NCI-H226 (cell line): ENCODE measurements at regions not wholly inside any gene's neighbourhood (a gene's known extent, or its start where the extent isn't known, plus 50 kb on each side); places are given as distances from the start of the nearest gene placed in this dataset.
"Not testable (repeated sequence)": the region's sequence is repeated elsewhere in the genome, so short reads cannot be mapped to it uniquely, and the experiment has no call there.

Experiments used
- DNase-seq: peaks from one replicate; pipeline ENCODE4 v3.0.0-alpha.2; 2015

DNA sequence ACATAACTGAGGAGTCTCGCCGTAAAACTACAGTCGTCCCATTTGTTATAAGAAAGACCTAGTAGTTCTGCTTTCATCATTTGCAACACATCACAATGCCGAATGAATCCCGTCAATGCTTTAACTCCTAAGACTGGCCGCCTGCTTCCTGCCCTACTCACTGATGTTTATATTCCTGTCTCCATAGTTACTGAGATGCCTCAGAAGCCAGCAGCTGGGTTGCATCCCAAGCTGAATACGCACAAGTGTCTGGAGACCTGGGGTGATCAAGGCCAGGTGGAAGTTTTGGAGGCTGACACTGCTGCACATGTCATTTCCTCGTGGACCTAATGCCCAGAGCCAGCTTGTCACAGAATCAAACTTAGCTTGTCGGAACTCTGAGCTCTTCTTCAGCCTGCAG, 95.2 kb upstream of the UBE2E1 start:
- DNase-seq: no peak

DNA sequence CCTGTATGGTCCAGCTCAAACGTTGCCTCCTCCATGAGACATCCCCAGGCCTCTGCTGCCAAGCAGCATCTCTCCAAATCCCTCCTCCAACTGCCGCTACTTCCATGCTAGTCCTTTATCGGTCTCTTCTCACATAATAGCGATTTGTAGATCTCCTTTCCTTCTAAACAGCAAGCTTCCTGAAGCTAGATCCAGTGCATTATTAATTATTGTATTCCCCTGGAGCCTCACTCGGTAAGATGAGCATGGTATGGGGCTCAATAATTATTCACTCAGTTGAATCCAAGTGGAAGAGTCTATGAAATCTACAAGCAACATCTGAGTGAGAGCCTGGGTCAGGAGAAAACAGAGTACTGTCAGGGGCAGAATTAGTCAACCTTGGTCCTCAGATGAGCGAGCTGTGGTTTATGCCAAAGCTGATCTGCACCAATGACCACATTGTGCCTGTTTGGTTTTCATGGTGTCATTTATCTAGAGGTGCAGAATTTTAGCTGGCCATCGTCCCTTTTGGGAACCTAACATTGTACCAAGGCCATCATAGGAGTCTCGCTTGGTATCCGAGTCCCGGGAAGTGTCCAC, 93.8 kb upstream of the UBE2E1 start:
- no peak for DNase-seq

DNA sequence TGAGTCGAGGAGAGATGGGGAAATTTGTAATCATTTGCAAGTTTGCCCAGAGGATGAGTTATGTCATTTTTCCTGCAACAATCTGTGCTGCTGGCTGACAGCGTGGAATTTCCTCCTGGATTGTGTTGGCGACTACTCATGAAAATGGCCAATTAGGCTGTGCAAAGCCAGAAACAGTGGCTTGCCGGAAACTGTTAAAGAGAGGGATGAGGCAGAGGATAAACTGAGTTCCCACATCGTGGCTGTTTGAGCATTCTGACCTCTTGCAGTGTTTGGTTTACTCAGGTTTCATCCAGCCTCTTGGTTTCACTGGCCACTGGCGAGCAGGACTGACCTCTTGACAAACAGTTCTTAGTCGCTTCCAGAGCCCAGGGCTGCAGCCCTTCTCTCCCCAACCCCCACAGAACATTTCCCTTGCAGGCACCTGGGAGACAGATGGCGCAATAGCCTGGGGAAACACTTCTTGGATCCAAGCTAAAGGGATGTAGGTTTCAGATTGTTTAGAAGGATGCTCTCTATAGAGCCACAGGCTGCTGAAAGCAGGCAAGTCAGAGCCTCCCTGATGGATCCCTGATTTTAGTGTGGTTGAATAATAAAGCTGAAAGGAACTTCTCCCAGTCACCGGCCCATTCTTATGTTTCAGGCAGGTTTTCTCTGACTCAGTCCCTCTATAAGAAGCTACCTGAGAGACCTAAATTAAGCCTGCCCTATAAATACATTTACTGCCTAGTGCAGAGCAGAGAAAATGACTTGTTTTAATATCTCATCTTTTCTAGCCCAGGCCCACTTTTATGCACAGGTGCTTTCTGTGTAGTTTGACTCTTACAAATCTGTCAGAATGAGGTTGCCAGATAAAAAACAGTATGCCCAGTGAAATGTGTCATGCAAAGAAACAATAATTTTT, 92.8 kb upstream of the UBE2E1 start:
- peak; percentile 72 for DNase-seq

DNA sequence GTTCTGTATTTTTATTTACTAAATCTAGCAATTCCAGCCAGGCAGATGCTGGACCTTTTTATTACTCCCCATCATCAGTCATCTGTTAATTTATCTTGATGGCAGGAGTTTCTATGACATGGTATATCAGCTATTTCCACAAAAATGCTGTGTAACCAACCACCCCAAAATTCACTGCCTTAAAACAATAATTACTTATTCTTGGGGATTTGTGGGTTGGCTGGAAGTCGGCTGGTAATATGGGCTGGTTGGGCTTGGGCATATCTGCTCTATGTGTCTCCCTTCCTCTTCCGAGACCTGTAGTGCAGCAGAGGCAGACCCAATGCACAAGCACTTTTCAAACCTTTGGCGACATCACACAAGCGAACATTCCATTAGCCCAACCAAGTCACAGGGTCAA, 92.1 kb upstream of the UBE2E1 start:
- DNase-seq: no peak

DNA sequence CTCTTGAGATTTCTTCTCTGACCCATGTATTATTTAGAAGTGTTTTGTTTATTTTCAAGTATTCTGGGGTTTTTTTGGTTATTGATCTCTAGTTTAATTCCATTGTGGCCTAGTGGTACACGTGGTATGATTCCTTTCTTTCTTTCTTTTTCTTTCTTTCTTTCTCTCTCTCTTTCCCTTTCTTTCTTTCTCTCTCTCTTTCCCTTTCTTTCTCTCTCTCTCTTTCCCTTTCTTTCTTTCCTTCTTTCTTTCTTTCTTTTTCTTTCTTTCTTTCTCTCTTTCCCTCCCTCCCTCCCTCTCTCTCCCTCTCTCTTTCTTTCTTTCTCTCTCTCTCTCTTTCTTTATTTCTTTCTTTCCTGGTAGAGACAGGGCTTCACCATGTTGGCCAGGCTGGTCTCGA, 85.7 kb upstream of the UBE2E1 start:
- no peak for DNase-seq

DNA sequence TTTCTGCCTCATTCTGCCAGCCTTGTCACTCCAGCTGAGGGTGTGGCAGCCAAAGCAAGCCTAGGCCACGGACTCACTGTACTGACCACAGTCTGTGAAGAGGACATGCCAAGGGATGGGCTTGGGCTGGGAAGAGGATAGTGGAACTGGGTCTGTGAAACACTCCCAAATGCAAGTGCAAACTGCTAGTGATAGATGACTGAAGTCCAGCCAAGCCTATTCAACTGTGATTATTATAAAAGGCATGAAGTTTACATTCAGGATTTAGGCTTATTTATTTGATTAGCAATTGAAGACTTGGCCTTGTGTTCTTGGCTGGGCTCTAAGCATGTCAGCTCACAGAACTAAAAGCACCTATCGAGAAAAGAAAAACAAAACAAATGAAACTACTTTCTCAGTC, 84.9 kb upstream of the UBE2E1 start:
- DNase-seq: no peak

DNA sequence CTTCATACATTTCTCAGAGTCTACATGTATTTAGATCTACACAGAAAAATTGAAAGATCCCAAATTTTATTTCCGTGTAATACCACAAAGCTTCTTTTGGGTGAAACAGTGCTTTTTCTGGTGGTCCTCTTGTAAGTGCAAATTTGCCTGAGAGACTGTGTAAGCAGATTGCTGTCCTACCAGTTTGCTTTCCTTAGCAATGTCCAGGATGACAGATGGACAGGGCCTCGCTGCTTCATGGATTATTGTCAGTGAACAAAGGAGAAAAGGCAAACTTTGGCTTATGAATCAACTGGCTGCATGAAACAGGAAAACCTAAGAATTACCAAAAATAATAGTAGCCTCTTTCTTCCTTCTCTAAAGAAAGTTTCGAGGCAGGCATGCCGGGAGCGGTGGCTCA, 82.6 kb upstream of the UBE2E1 start:
- DNase-seq: no peak

DNA sequence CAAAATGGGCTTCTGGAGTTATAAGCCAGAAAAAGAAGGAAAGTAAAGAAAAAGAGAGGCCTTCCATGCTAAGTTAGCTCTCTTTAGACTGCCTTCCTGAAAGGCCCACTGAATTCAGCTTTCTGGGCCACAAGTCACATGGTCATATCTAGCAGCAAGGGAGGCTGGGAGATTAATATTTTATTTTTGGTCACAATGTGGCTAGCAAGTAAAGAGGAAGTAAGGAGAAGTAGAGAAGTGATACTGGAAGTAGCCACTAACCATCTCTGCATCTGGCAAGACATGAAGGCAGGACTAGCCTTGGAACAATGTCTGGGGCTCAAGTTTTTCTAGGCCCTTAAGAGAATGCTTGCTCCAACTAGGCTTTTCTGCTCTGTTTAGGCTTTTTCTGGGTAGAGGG, 81.8 kb upstream of the UBE2E1 start:
- no peak for DNase-seq

DNA sequence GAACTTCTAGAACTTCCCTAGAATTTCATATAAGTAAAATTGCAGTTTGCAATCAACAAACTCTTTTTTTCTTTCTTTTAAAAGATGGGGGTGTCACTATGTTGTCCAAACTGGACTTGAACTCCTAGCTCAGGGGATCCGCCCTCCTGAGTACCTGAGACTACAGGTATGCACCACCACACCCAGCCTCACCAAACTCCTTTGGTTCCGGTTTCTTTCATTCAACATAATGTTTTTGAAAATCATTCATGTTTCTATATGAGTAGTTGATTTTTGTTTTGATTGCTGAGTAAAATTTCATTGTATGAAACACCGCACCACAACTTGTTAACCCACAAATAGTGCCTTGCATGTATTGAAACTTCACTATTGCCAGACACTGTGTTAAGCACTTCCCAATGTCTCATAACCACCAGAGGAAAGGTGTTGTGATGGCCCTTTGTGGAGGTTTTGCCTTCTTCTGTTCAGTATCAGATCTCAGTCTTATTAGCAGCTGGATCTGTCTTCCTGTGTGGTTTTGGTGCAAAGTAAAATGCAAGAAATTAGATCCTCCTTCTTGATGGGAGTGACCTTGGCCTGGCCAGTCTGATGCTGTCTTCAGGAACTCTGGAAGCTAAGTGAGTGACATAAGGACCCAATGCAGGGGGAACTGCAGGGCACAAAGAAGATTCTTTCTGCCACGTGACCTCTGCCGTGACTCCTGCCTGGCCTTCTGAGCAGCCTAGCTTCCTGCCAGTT, 78.8 kb upstream of the UBE2E1 start:
- DNase-seq: no peak

DNA sequence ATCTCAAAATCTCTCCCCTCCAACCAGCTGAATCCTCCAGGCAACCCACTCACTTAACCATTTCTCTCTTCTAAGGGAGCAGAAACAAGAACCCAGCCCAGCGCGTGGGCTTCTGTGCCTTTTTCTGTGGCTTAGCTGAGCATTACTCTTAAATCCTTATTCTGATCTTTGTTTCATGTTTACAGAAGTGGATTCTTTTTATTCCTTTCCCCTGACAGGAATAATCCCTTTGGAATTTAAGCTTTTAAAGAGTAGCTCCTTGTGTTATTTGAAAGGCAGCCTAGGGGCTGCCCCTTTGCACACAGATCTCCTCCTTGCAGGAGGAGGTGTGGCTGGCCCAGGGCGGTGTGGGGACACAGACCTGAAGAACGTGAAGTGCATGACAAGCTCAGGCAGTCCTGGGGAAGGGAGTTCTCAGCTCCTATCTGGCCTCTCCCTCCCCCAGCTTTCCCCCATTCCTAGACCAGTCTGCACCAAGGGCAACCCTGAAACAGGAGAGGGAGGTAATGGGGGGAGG, 77.1 kb upstream of the UBE2E1 start:
- DNase-seq: no peak

DNA sequence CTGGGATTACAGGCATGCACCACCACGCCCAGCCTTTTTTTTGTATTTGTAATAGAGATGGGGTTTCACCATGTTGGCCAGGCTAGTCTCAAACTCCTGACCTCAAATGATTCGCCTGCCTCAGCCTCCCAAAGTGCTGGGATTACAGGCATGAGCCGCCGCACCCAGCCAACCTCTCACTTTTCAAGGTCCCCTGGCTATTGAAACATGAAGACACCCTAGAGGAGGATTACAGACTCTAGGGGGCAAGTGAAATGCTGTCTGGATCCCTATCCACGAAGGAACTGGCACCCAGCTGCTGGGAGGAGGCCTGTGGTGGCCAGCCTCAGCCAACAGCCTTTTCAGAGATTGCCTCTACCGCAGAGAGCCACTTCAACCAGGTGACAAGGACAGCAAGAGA, 76.4 kb upstream of the UBE2E1 start:
- not testable (repeated sequence) for DNase-seq

DNA sequence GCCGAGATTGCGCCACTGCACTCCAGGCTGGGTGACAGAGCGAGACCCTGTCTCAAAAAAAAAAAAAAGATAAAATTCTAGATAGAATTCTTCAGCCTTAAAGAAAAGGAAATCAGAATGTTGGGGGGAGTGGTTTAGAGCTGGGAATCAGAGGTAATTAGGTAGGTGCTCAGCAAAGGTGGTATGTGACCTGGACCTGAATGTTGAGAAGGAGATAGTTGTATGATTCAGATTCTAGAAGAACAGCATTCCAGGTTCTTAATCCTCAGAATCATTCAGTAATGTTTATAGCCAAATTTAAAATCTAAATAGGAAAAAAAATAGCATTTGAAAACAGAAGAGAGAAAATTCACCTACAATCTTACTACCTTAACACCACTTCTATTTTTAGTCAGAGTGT, 71.3 kb upstream of the UBE2E1 start:
- no peak for DNase-seq

DNA sequence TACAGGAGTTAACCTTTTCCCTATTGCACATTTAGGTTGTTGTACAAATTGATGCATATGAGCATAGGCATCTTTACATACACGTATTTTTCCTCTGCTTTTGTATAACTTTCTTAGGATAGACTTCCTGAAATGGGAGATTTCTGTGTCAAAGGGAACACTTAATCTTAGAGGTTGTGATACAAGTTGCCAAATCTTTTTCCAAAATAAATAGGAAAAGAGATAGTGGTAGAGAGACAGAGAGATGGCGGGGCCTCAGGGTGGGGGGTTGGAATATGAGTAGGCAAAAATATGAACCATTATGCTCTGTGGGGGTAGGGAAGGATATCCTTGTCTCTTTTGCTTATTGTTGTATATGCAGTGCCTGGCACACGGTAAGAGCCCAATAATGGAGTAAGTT, 70.7 kb upstream of the UBE2E1 start:
- DNase-seq: no peak

DNA sequence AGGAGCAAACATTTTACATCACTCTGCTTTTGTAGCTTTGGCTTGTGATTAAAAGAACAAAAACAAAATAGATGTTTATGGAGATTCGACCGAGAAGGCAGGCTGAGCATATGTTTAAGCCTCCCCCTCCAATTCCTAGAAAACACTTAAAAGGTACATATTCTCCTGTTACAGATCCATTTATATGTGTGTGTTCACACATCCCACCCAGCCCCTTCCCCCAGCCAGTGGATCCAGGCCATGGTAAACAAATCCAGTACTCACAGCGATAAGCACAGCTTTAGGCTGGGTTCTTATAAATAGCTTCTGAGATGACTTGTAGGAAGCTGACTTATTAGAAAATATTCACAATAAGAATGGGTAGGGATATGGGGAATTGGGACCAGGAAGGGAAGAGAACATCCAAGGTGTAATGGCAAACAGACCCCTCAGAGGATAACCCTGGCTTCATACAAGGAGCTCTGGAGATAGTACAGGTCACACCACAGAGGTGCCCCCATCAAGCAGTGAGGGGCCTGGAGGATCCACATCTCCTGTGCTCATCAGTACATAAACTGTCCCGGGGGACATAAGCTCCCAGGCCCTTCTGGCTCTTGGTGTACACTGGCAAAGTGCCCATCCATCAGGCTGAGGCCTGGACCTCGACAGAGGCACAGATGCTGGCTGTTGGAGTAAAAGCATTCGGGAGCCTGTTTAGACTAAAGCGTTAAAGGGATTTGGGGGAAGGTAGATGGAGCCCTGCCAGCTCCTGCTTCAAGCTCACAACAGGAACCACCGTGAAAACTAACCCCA, 70.0 kb upstream of the UBE2E1 start:
- DNase-seq: no peak

DNA sequence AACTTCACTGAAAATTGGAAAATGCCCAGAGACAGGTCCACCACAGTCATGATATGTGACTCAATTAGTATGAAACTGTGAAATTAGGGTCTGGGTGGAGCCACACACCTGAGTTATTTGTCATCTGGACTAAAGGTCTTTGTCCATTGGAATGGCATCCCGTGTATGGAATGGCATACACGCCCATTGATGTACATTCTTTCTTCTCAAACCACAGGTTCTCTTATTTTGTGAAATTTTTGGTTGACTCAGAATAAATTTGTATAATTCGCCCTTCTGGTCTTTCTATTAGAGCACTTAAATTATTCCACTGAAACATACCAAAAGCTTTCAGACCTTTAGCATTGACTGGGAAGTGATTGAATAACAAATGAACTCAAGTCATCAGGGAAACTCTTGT, 66.8 kb upstream of the UBE2E1 start:
- peak; percentile 20 for DNase-seq

DNA sequence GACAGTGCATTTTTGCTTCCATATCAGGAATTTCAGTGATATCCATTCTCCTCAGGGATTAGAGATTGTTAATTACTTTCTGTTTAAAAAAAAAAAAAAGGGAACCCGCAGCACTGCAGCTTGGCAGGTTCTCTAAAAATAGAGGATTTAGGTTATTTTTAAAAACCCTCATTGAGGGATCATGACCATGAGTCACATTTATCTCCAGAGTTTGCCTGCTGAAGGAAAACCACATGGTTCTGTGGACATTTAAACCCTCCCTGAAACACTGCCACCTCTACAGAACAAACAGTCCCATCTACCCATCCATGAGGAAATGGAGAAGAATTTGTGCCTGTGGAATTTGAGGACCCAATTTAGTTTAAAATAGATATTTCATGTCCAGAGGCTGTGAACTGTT, 66.2 kb upstream of the UBE2E1 start:
- no peak for DNase-seq

DNA sequence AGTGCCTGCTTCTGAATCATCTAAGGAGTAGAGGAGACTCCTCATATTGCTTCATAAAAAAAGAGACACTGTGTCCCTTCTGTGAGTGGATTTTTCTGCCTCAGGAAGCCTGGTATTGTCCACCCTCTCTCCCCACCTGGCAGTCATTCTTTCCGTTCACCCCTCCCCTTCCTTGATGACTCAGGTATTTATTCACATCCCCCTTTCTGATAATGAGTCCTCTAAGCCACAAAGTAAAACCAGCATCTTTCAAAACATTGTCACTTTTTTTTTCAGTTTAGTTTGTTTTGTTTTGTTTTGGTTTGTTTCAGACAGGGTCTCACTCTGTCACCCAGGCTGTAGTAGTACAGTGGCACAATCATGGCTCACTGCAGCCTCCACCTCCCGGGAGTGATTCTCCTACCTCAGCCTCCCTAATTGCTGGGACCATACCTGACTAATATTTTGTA, 65.2 kb upstream of the UBE2E1 start:
- DNase-seq: no peak

DNA sequence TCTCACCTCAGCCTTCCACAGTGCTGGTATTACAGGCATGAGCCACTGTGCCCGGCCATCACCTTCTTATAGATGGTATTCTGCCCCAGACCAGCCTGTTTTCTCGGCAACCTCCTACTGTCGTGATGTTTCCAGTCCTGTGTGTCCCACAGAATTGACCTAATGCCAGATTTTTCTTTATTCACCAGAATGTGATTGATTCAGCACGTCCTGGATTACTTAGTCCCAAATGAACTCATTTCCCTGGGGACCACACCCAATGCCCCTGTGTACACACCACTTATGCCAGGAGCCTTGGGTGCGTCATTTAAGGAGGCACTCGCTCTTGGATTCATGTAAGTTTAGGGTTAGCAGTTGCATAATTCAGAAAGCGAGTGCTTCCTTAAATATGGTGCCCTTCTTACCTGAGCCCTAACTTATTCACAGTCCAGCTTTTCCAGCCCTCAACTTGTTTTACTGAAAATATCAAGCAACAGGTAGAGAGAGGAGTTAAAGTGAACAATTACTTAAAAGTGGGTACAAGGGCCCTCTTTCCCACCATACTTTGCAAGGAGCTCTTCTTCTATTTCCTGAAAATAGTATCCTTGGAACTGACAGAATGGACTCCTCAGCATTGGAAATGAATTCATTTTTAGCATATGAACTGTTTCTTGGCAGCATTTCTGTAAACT, 64.6 kb upstream of the UBE2E1 start:
- DNase-seq: no peak

DNA sequence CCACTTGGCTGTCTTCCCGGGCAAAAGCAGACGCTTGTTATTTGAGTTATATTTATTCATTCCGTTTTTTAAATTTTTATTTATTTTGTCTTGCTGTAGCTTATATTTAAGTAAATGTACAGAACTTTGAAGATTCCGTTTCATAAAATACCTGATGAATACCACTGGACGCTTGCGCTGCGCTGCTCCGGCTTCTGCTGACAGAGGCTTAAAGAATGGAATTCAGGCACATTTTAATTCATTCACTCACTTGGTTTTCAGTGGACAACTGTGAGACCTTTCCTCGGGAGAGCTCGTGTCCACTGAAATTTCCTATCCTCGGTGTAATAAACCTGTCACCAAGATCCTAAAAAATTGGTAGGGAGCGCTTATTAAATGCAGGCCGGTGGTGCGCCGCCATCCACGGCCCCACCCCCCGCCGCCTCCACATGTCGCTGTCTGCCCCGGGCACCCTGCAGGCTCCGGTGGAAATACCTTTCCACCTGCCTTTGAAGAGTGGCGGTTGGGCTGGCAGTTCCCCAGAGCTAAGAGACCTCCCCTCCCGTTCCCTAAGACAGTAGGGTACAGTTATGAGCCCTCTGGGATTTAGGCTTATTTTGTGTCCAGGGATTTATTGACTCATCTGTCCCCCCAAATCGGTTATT, 62.5 kb upstream of the UBE2E1 start:
- no peak for DNase-seq

DNA sequence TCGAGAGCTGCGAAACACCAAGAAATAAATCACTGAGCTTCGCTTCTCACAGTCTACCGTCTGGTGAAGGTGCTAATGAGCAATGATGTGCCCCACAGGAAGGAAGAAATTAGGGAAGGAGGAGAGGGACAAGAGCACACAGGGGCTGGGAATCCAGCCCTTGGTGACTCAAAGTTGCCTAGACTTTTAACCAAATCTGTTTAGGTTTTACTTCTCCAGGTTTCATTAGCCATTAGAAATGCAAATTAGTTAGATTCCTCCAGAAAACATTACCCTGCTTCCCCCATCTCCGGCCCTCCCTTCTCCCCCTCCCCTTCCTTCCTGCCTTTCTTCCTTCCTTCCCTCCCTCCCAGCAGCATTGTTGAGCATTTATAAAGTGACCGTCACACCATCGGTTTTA, 59.3 kb upstream of the UBE2E1 start:
- no peak for DNase-seq

DNA sequence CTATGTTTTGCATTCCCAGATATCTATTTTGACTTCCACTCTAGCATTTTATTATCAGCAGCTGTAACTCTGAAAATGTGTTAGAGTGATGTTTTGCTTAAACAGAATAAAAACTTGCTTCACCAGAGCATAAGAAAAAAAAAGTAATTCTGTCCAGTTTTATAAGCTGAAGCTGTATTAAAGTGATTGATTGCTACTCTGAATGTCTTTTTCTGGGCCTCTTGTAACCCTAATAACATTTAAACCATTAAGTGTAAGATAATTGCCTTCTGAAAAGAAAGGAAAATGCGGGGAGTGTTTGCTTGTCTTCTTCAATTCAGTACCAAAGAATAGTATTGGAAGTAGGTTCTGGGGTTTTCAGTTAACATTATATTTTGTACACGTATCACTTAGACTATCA, 57.9 kb upstream of the UBE2E1 start:
- DNase-seq: no peak
